ENCODE measurements at regions not wholly inside any gene's neighbourhood (a gene's known extent, or its start where the extent isn't known, plus 50 kb on each side); places are given as distances from the start of the nearest gene placed in this dataset.

- Mint-ChIP-seq H3K27ac (ENCODE audit: unreplicated experiment) (no peak overlapping the region), H3K4me1 (no peaks in the 10 kb centered on the region), H3K36me3 (ENCODE audit: low read depth) (no peaks in the 10 kb centered on the region), H3K27me3 (ENCODE audit: low read depth) (no peaks in the 10 kb centered on the region), H3K9me3 (no peaks in the 10 kb centered on the region), H3K4me3 (no peak overlapping the region)
- TF ChIP-seq CTCF (conservative IDR thresholded peaks at IDR 0.05) = no peak
- no peak for DNase-seq (ENCODE audit: low read depth, low spot score)
Measured at GRCh38 chr10:36516281-36516680, 609.1 kb upstream of the ANKRD30A start.

- H3K9me3 Mint-ChIP-seq = no peaks in the 10 kb centered on the region
- H3K27ac Mint-ChIP-seq (ENCODE audit: unreplicated experiment) = peak overlapping the region; percentile 22
- DNase-seq (ENCODE audit: low read depth, low spot score) = no peak
- no peaks in the 10 kb centered on the region for H3K36me3 Mint-ChIP-seq (ENCODE audit: low read depth)
- no peak overlapping the region for H3K4me3 Mint-ChIP-seq
- H3K4me1 Mint-ChIP-seq = no peaks in the 10 kb centered on the region
- TF ChIP-seq CTCF (conservative IDR thresholded peaks at IDR 0.05) = no peak
- no peaks in the 10 kb centered on the region for H3K27me3 Mint-ChIP-seq (ENCODE audit: low read depth)
Measured at GRCh38 chr10:36515319-36515718, 610.1 kb upstream of the ANKRD30A start.

GRCh38 chr10:36507715-36508114, 617.7 kb upstream of the ANKRD30A start:
- Mint-ChIP-seq H3K27ac (ENCODE audit: unreplicated experiment) (no peak overlapping the region), H3K4me1 (no peaks in the 10 kb centered on the region), H3K36me3 (ENCODE audit: low read depth) (no peaks in the 10 kb centered on the region), H3K4me3 (no peak overlapping the region), H3K27me3 (ENCODE audit: low read depth) (no peaks in the 10 kb centered on the region), H3K9me3 (peaks cover 2% of the 10 kb centered on the region)
- no peak for TF ChIP-seq CTCF (conservative IDR thresholded peaks at IDR 0.05)
- no peak for DNase-seq (ENCODE audit: low read depth, low spot score)

- Mint-ChIP-seq H3K36me3 (ENCODE audit: low read depth) (no peaks in the 10 kb centered on the region), H3K4me3 (no peak overlapping the region), H3K27ac (ENCODE audit: unreplicated experiment) (peak overlapping the region; percentile 1), H3K4me1 (no peaks in the 10 kb centered on the region), H3K9me3 (peaks cover 2% of the 10 kb centered on the region), H3K27me3 (ENCODE audit: low read depth) (no peaks in the 10 kb centered on the region)
- TF ChIP-seq CTCF (conservative IDR thresholded peaks at IDR 0.05) = no peak
- no peak for DNase-seq (ENCODE audit: low read depth, low spot score)
Measured at GRCh38 chr10:36506697-36507496, 618.5 kb upstream of the ANKRD30A start.

- TF ChIP-seq CTCF (conservative IDR thresholded peaks at IDR 0.05) = no peak
- Mint-ChIP-seq H3K4me3 (no peak overlapping the region), H3K27me3 (ENCODE audit: low read depth) (no peaks in the 10 kb centered on the region), H3K9me3 (peaks cover 2% of the 10 kb centered on the region), H3K36me3 (ENCODE audit: low read depth) (no peaks in the 10 kb centered on the region), H3K27ac (ENCODE audit: unreplicated experiment) (no peak overlapping the region), H3K4me1 (no peaks in the 10 kb centered on the region)
- DNase-seq (ENCODE audit: low read depth, low spot score) = no peak
Measured at GRCh38 chr10:36506261-36506660, 619.1 kb upstream of the ANKRD30A start.

Measured in neural crest cell (in vitro differentiated cells).